Spleen (tissue), 7 donors: ENCODE measurements at regions not wholly inside any gene's neighbourhood (a gene's known extent, or its start where the extent isn't known, plus 50 kb on each side); places are given as distances from the start of the nearest gene placed in this dataset.

Experiments used
- POLR2A ChIP-seq, 3 donors: fragments of 450-650 bp; IDR thresholded peaks; one replicate each; pipeline ENCODE4 v1.5.1; 2017; ENCODE audit warnings: antibody characterized with exemption in 3 of 3, mild to moderate bottlenecking in 1 of 3
- TF ChIP-seq, protein P1 (sequence below), 11 experiments: fragments of 200-600 bp in 7 of 11; fragments of 450-650 bp in 4 of 11; sonication (generic) in 4 of 11; IDR thresholded peaks in 8 of 11; conservative IDR thresholded peaks in 3 of 11; 1 replicate in 7 of 11; 2 replicates in 4 of 11; pipeline versions ENCODE4 v1.4.0 to v1.8.0; 2016 to 2021; ENCODE audit warnings: antibody characterized with exemption in 11 of 11, inconsistent platforms in 4 of 11, mild to moderate bottlenecking in 1 of 11
- donor health status: DM: no; HTN: no; CAD: no; lungs with moderate emphysema.
- donor health status: DM: no; HTN: no; CAD: no.
- donor health status: DM: no; HTN: no; CAD: no.

DNA sequence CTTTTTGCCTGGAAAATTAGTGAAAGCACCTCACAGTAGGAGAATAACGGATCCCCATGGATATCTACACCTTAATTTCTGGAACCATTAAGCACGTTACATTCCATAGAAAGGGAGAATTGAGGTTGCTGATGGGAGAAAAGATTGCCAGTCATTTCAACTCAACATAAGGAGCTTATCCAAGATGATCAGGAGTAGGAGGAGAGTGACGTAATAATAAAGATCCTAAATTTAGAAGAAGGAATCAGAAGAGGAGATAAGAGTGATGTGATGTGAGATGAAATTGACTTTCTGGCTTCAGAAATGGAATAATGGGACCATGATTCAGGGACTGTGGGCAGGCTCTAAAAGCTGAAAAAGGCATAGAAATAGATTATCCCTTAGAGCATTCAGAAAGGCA is 1017.8 kb upstream of the CHAC2 start:
- TF ChIP-seq, protein P1, sequence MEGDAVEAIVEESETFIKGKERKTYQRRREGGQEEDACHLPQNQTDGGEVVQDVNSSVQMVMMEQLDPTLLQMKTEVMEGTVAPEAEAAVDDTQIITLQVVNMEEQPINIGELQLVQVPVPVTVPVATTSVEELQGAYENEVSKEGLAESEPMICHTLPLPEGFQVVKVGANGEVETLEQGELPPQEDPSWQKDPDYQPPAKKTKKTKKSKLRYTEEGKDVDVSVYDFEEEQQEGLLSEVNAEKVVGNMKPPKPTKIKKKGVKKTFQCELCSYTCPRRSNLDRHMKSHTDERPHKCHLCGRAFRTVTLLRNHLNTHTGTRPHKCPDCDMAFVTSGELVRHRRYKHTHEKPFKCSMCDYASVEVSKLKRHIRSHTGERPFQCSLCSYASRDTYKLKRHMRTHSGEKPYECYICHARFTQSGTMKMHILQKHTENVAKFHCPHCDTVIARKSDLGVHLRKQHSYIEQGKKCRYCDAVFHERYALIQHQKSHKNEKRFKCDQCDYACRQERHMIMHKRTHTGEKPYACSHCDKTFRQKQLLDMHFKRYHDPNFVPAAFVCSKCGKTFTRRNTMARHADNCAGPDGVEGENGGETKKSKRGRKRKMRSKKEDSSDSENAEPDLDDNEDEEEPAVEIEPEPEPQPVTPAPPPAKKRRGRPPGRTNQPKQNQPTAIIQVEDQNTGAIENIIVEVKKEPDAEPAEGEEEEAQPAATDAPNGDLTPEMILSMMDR (IDR thresholded peaks at IDR 0.05 in 8 of 11, conservative IDR thresholded peaks at IDR 0.05 in 3 of 11), result no peak
- TF ChIP-seq POLR2A (IDR thresholded peaks at IDR 0.05), result no peak
